GM12875 (cell line): ENCODE measurements at regions not wholly inside any gene's neighbourhood (a gene's known extent, or its start where the extent isn't known, plus 50 kb on each side); places are given as distances from the start of the nearest gene placed in this dataset.
A peak's percentile ranks its signal among the peaks of the same experiment; 100 is the strongest.

Experiments
- H3K4me3 ChIP-seq: one replicate; pipeline ENCODE4 v1.5.1; 2011; ENCODE audit warnings: low read depth, low read length, control low read depth
- CTCF ChIP-seq: IDR thresholded peaks from 2 replicates; pipeline ENCODE4 v1.5.1; 2011; ENCODE audit warnings: low read depth, mild to moderate bottlenecking, control low read depth, inconsistent platforms, low read length, moderate library complexity, borderline replicate concordance; ENCODE audit not compliant: insufficient read depth

DNA sequence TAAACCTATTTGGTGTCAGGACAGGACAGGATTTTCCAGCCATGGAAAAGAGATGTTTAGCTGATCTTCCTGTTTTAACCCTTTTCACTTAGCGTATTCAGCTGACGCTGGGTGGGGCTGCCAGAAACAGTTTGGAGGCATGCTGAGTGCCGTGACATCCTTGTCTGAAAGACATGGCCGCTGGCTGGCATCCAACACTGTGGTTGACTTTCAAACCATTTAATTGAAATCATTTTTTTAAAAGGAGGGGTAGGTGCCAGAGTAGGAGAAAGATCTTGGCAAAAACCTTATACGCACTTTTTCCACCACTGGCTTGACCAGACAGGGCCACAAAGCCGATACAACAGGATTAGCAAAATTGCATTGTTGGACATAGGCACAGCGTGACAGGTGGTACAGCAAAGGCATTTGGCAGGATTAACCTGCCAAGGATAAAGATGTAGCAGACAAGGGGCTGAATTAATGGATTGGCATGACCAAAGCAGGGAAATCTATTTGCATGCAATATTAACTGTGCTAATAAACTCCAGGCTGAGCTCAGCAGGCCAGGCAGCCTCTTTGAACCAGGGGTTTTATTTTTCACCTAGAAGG is 131.8 kb upstream of the TOPAZ1 start:
- TF ChIP-seq CTCF: no peak
- H3K4me3 ChIP-seq: no peak overlapping the region

DNA sequence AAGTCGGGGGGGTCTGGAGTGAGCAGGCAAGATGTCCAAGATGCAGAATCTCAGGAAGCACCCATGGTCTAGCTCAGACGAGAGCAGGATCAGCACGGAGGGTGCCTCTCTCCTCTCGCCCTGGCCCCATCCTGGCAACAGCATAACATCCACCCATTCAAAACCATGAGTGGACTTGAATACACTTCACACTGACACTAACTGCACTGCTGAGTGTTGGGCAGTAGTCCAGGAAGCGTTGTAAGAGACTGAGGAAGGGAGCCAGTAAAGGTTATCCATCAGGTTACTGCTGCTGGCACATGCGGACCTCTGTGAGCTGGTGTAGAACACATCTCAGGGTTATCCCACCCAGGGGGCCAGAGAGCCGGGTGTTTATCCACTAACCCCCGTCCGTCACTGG is 131.0 kb upstream of the TOPAZ1 start:
- no peak overlapping the region for H3K4me3 ChIP-seq
- TF ChIP-seq CTCF: no peak

GRCh38 chr3:44111482-44111881 is 130.2 kb upstream of the TOPAZ1 start:
- no peak for TF ChIP-seq CTCF
- H3K4me3 ChIP-seq: no peak overlapping the region

- peak; percentile 60 for TF ChIP-seq CTCF
Measured at GRCh38 chr3:44114142-44114541, 127.5 kb upstream of the TOPAZ1 start.

DNA sequence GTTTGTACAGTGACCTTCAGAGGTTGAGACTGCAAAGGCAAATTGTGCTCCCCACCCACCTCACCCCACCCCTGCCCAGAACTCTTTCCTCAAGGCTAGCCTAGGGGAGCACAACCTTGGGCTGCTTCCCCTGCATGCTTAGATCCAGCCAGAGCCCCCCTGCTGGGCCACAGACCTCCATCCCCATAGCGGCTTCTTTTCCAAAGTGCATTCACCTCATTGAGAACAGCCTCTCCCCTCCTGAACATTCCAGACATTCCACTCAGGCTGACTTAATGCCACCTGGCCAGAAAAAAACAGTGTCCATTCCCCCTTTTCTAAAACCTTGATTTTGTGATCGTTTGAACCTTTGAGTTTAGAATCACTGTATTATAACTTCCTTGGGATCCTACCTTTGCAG is 124.4 kb upstream of the TOPAZ1 start:
- TF ChIP-seq CTCF: no peak
- no peak overlapping the region for H3K4me3 ChIP-seq

More at GRCh38 chr3:44114142-44114541, 127.5 kb upstream of the TOPAZ1 start:
- H3K4me3 ChIP-seq: no peak overlapping the region

DNA sequence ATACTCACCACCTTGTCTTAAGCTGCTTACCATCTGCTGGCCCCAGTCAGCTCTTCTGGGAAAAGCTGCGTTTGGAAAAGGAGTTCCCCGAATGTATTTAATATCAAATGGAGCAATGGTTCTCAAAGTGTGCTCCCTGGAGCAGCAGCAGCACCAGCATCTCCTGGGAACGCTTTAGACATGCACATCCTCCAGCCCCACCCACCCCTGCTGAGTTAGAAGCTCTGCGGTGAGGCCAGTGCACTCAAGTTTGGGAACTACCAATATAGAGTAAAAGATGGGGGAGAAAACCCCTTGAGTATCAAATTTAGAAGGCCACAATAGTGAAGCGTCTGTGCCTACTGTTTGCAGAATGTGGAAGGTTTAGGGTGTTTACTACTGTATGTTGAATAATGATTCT is 124.0 kb upstream of the TOPAZ1 start:
- no peak overlapping the region for H3K4me3 ChIP-seq
- TF ChIP-seq CTCF: no peak

DNA sequence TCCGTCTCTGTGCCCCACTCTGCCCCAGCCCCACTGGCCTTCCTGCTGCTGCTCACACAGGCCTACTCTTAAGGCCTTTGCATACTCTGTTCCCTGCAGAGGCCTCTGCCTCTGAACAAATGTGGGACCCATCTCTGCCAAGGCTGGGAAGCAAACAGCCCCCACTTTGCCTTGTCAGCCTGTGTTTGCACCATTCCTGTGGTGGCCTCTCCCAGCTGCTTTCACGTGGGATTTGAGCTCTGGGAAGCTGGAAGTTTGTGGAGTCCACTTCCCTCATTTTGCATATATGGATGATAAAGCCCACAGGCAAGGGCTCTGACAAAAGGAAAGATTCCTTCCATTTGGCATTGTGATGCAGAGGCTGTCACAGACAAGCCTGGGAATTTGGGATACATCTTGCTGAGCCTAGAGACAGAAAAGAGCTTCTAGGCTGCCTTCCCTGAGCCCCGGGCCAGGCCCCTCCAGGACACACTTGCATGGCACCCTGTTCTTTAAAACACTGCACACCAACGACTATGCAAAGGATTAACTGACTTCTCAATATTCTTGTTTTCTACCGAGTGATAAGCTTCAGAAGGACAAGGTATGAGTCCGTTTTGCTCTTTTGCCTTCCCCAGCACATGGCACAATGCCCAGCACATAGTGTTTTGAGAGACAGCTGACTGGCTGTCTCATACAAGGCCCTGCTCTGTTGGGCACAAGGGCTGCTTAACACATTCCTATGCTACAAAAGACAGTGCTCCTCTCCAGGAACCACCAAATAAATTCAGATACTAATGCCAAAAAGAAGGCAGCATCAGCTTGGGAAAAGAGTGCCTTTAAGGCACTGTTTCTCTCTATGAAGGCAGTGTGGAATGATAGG is 120.7 kb upstream of the TOPAZ1 start:
- H3K4me3 ChIP-seq: no peak overlapping the region
- TF ChIP-seq CTCF: no peak
